Head of caudate nucleus (tissue), 42 donors: ENCODE measurements at regions not wholly inside any gene's neighbourhood (a gene's known extent, or its start where the extent isn't known, plus 50 kb on each side); places are given as distances from the start of the nearest gene placed in this dataset.
"Not testable (repeated sequence)": the region's sequence is repeated elsewhere in the genome, so short reads cannot be mapped to it uniquely, and the experiment has no call there.

Source experiments
- DNase-seq, 42 donors: peaks; one replicate each; pipeline versions ENCODE4 v3.0.0 to v3.0.0-alpha.2; 2020 to 2021; ENCODE audit warnings: mixed read lengths in 7 of 42
- intact Hi-C: fragments of 100-400 bp; cut with DNase I; formaldehyde crosslinking; loops from one replicate; pipeline ENCODE4 v1.15.0; 2022

DNA sequence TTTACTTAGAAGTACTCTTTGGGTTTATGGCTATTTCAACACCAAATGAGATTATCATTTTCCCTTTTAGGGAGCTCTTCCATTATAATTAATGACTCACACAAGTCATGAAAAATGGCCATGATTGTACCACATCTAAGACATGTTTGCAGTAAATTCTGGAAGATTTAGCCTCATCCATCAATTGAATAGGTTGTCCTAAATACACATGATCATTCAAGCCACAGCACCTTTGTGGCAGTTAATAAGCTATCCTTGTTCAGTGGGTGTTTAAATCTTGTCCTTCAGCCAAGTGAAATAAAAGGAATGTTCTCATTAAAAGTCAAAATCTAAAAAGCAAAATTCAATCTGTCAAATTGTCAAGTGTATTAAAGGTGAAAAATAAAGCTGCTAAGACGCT, 237.5 kb downstream of the ZPLD1 start:
- DNase-seq, result no peak
- intact Hi-C loops, result no loop called here

- intact Hi-C loops, result no loop called here
- peak; percentile 42 to 90 (median 76) for DNase-seq
Measured at GRCh38 chr3:102673271-102674115, 238.7 kb downstream of the ZPLD1 start.

DNA sequence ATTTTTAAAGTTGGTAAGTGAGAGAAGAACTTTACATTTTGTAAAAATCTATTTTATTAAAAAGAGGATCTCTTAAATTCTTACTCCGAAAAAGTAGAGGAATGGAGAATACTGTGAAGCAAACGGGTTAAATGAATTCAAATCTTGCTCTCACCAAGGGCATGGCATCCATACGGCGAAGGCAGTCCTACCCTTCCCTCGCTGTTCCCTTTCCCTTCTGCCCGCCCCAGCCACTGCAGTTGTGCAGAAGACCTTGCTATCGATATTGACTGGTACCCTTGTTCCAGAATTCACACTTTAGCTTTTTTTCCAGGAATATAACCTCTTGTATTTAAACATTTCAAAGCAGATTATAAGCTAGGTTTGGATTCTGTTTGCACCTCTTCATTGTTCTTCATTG, 239.5 kb downstream of the ZPLD1 start:
- no peak for DNase-seq
- intact Hi-C loops, result no loop called here

DNA sequence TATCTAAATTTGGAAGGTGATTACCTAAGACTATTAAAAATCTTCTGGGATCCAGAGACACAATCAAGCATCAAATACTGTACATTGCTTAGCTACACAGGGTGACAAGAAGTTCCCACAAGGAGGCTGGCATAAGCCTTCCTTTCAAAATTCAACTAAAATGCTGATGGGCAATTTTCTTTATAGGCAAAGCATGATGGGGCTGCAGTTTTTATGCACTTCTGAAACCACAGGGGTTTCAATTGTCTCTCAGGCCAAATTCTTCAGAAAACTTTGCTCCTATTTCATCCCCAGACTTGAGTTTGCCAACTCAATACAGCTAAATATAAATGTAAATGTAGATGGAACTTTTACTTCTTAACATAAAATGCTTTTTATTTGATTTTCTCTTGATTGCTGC, 241.6 kb downstream of the ZPLD1 start:
- intact Hi-C loops, result no loop called here
- no peak for DNase-seq

- no peak for DNase-seq
- intact Hi-C loops, result no loop called here
Measured at GRCh38 chr3:102682741-102683140, 247.9 kb downstream of the ZPLD1 start.

DNA sequence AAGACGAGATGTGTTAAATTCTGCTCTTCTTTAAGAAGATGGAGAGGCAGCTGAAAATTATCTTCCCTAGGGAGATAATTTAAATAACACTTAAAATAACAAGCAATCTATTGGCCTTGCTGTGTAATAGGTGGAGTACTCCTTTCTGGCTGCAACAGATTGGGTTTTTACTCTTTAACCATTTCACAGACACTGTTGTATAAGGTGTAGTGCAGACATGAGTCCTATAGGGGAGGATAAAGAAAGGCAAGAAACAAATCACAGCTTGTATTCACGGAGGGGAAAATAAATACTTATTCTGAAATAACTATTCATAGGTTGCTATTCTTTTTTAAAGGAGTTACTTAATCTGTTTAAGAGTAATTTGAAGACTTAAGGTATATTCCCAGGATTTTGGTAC, 252.0 kb downstream of the ZPLD1 start:
- intact Hi-C loops, result no loop called here
- no peak for DNase-seq

GRCh38 chr3:102687851-102688555, 253.2 kb downstream of the ZPLD1 start:
- intact Hi-C loops, result no loop called here
- no peak for DNase-seq

GRCh38 chr3:102688556-102688930, 253.7 kb downstream of the ZPLD1 start:
- no peak for DNase-seq
- intact Hi-C loops, result no loop called here

DNA sequence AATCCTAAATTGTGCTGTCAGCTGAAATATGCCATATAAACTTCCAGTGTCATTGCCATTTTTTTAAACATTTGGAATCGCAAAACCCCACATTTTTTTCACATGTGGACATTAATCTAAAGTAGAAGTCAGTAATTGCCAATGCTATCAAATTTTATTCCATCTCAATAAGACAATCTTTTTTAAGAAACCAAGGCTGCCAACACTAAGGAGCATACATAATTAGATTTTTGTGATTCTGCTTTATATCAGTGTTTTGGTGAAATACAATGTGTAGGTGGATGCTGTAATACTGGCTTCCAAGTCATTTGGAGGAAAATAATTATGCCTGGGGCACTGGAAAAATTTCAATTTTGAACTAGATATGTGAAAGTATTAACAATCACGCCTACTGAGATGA, 256.7 kb downstream of the ZPLD1 start:
- intact Hi-C loops, result no loop called here
- DNase-seq, result no peak

- intact Hi-C loops, result no loop called here
- DNase-seq, result no peak
Measured at GRCh38 chr3:102699104-102699818, 264.4 kb downstream of the ZPLD1 start.

DNA sequence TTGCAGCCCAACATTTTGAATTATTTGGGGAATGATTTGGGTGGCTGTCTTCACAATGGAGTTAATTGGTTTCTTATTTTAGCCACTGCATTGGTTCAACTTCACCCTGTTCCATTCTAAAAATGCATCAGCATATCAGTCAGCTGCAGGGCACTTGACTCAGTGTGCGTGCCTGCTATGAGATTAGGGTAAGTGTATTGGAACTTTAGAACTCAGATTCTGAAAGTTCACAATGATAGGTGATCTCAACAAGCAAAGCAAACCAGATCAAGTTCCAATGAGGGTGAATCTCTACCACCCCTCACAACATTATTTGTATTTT, 265.0 kb downstream of the ZPLD1 start:
- DNase-seq, result no peak

GRCh38 chr3:102712896-102713295, 278.1 kb downstream of the ZPLD1 start:
- no peak for DNase-seq
- intact Hi-C loops, result no loop called here

More for the DNA sequence above, 265.0 kb downstream of the ZPLD1 start:
- intact Hi-C loops, result no loop called here

GRCh38 chr3:102714567-102714966, 279.8 kb downstream of the ZPLD1 start:
- intact Hi-C loops, result no loop called here
- DNase-seq, result no peak

- no peak for DNase-seq
- intact Hi-C loops, result no loop called here
Measured at GRCh38 chr3:102715030-102715697, 280.3 kb downstream of the ZPLD1 start.

DNA sequence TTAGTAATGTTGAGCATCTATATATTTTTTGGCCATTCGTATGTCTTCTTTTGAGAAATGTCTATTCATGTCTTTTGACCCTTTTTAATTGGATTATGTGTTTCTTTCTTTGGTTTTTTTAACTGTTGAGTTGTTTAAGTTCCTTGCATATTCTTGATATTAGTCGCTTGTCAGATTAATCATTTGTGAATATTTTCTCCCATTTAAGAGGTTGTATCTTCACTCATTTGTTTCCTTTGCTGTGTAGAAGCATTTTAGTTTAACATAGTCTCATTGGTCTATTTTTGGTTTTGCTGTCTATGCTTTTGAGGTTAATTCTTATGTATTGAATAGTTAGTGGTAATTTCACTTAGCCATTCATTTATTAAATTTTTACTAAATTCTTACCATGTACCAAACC, 283.8 kb downstream of the ZPLD1 start:
- intact Hi-C loops, result no loop called here
- DNase-seq, result no peak

DNA sequence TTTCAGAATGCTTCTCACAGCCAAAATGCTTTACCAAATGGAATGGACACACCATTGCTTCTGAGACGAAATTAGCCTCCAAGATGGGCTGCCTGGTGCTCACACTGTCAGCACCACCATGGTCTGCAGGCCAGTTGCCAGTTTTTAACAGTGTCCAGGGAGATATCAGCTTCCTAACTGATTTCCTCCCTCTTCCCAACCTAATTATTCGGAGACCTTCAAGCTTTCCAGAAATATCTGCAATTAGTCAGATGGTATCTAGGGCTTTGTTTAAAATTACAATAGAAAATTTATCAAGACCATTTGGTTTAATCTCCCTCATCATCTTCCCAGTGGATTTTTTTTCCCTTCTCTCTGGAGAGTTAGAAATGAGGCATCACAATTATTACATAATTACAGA, 287.5 kb downstream of the ZPLD1 start:
- intact Hi-C loops, result no loop called here
- DNase-seq, result no peak

DNA sequence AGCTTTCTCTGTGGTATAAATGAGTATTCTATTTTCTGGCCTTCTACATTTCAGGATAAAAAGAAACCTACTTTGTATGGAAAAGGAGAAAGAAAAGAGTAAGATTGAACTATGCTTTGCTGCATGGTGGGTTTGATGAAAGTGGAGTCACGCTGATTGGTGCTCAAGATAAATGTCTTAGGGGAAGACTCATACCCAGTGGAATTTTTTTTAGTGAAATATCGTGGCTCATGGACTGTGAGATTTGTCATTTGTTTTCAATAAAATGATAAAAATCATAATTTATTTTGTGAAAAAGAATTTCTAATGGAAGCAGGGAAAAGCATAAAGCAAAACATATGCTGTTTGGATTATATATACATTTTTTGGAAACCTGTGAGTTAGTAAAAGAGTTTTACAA, 292.5 kb downstream of the ZPLD1 start:
- DNase-seq, result no peak

DNA sequence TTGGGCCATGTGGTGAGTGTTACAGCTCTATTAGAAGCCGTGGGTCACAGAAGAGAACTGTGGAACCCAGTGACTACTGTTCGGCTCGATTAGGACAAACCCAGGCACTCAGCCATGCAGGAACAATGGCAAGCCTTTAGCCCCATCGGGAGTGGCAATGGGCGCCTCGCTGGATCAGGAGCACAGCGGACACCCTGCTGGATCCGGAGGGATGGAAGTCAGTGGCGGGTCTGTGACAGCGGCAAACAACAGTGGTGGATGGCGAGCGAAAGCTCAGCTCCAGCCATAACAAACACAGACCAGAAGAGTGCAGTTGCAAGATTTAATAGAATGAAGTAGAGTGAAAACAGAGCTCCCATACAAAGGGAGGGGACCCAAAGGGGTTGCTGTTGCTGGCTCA, 297.8 kb downstream of the ZPLD1 start:
- intact Hi-C loops, DNase-seq: not testable (repeated sequence)

More for the DNA sequence above, 292.5 kb downstream of the ZPLD1 start:
- intact Hi-C loops, result no loop called here

DNA sequence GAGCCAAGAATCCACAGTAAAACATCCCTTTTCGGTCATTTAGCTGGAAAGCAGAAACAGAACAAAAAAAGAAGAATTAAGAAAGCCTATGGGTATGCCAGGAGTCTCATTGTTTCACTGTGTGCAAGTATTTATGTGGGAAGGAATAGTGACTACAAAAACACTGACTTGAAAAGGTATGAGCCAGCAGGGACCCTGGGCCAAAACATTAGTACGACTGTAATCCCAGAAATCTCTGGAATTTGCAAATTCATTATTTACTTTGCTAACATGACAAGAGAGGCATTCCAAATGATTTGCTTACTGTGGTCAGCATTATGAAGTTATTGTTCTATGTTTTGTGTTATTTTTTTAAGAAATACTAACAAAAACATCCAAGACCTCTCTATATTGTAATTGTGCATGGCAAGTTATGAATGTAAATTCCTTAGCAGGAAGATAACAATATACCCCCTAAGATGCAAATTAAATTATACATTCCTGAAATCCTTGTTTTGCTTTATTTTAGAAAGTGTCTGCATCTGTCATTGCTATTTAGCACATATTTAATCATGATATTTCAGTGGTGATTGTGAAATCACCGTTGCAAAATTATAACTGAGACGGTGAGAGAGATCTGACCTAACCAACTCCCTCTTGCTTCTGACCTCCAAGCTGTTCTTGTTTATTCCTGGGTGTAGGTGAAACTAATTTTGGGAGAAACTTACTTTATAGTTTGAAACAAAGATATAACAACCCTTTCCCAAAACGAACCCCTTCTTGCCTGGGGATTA, 299.2 kb downstream of the ZPLD1 start:
- intact Hi-C loops, result no loop called here
- DNase-seq, result no peak
